ENCODE measurements at regions not wholly inside any gene's neighbourhood (a gene's known extent, or its start where the extent isn't known, plus 50 kb on each side); places are given as distances from the start of the nearest gene placed in this dataset.
A peak's percentile ranks its signal among the peaks of the same experiment; 100 is the strongest.

DNA sequence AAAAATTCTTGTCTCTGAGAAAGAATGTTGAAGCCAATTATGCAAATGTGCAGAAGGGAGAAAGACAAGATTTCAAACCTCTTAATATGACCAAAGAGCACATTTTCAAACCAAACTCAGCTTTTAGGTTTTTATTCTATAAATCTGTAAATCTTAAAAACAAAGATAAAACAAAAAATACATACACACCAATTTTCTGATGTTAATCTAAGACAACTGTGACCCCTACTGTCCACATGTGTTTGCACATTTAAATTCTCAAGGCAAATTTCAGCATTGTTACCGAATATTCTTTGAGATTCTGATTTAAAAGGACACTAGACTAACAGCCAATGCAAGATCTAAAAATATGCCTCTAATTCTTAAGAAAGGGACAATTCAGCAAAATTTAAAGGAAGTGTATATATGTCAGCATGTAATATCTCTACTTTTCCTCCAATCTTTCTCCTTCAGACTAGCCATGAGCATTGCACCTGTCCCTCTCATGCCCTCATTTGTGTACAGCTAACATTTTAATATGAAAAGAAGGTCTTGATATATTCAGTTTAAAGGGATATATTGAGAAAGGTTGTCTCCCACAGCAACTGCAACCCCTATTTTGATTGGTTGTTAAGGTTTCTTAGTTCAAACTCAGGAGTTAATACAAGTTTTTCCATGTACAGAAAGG lies 417.9 kb downstream of the IPMK start:
- Histone ChIP-seq H4K20me1 (ENCODE audit: insufficient read depth) (no peaks in the 10 kb centered on the region), H3K9ac (no peak overlapping the region), H3K36me3 (replicated peaks in 1 of 2; ENCODE audit: control insufficient read depth in 1 of 2, insufficient read depth in 2 of 2, low read length in 1 of 2) (no peaks in the 10 kb centered on the region), H3K27ac (ENCODE audit: low read depth in 2 of 2, low read length in 1 of 2) (no peak overlapping the region), H3K9me3 (no peaks in the 10 kb centered on the region), H3K9me2 (no peaks in the 10 kb centered on the region), H3K27me3 (ENCODE audit: insufficient read depth) (no peaks in the 10 kb centered on the region), H3K79me2 (ENCODE audit: insufficient read depth) (no peaks in the 10 kb centered on the region), H3K4me2 (no peak overlapping the region), H3K4me1 (ENCODE audit: control insufficient read depth in 1 of 2, insufficient read depth in 2 of 2, low read depth in 1 of 2, low read length in 1 of 2) (no peaks in the 10 kb centered on the region), H2AFZ (ENCODE audit: low read depth) (no peak overlapping the region), H3F3A (replicated peaks; ENCODE audit: insufficient read depth) (no peaks in the 10 kb centered on the region), H3K4me3 (ENCODE audit: low read depth in 2 of 2, low read length in 1 of 2) (no peak overlapping the region)
- DNase-seq, result peak; percentile 1
- TF ChIP-seq, protein P1, sequence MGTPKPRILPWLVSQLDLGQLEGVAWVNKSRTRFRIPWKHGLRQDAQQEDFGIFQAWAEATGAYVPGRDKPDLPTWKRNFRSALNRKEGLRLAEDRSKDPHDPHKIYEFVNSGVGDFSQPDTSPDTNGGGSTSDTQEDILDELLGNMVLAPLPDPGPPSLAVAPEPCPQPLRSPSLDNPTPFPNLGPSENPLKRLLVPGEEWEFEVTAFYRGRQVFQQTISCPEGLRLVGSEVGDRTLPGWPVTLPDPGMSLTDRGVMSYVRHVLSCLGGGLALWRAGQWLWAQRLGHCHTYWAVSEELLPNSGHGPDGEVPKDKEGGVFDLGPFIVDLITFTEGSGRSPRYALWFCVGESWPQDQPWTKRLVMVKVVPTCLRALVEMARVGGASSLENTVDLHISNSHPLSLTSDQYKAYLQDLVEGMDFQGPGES (IDR thresholded peaks at IDR 0.05; ENCODE audit: low read depth, low read length), result no peak
- TF ChIP-seq, protein P2, sequence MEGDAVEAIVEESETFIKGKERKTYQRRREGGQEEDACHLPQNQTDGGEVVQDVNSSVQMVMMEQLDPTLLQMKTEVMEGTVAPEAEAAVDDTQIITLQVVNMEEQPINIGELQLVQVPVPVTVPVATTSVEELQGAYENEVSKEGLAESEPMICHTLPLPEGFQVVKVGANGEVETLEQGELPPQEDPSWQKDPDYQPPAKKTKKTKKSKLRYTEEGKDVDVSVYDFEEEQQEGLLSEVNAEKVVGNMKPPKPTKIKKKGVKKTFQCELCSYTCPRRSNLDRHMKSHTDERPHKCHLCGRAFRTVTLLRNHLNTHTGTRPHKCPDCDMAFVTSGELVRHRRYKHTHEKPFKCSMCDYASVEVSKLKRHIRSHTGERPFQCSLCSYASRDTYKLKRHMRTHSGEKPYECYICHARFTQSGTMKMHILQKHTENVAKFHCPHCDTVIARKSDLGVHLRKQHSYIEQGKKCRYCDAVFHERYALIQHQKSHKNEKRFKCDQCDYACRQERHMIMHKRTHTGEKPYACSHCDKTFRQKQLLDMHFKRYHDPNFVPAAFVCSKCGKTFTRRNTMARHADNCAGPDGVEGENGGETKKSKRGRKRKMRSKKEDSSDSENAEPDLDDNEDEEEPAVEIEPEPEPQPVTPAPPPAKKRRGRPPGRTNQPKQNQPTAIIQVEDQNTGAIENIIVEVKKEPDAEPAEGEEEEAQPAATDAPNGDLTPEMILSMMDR (IDR thresholded peaks at IDR 0.05), result peak; percentile 63
- TF ChIP-seq SMC3 (IDR thresholded peaks at IDR 0.05; ENCODE audit: low read depth, low read length) (peak; percentile 30), RAD21 (IDR thresholded peaks at IDR 0.05; ENCODE audit: low read length) (peak; percentile 59), RCOR1 (IDR thresholded peaks at IDR 0.05; ENCODE audit: low read length) (no peak)
- POLR2A ChIA-PET, result no interaction called here
- CTCF ChIA-PET, result interaction anchor here (0.5 to 1.5 kb wide), 10 partner anchors 12 to 509 kb away, joined by 3 to 6 read pairs (median 4); no protein-coding TSS in a partner anchor
- WGBS (ENCODE audit: low lambda C conversion rate), result 0% methylated on average over 1 of the region's 1 CpG

DNA sequence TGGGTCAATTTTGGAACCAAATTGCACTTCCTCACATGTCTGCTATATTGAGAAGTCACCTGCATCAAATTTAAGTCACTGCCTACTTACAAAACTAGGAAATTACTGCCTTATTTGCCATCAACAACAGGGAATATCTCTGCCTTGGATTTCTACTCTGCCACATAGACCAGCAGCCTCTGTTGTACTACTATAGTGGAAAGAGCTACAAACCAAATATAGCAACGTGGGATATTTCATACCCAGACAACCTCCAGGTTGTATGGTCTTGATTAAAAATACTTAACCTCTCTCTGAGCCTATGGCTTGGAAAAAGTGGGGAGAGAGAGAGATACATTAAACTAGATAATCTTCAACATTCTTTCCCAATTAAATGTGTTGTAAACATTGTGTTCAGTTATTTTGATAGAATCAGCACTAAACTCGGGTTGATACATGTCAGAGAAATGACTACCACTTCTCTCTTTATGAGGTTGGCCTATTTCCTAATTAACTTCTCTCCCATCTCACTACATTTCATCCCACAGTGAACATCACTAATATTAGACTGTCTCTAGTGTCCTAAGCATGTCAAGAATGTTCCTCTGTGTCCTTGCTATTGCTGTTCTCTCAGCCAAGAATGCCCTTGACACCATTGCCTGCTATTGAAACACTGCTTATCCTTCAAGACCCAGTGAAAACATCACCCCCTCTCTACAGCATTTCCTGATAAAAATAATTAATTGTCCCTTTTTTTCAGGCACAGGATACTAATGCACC lies 421.2 kb downstream of the IPMK start:
- no peak for DNase-seq
- no peaks in the 10 kb centered on the region for H3F3A ChIP-seq (replicated peaks; ENCODE audit: insufficient read depth)
- H3K9me2 ChIP-seq, result no peaks in the 10 kb centered on the region
- H3K79me2 ChIP-seq (ENCODE audit: insufficient read depth), result no peaks in the 10 kb centered on the region
- H2AFZ ChIP-seq (ENCODE audit: low read depth), result no peak overlapping the region
- POLR2A ChIA-PET, result no interaction called here
- WGBS (ENCODE audit: low lambda C conversion rate), result 15% methylated on average over 2 of the region's 2 CpGs
- no peak overlapping the region for H3K27ac ChIP-seq (ENCODE audit: low read depth in 2 of 2, low read length in 1 of 2)
- H3K36me3 ChIP-seq (replicated peaks in 1 of 2; ENCODE audit: control insufficient read depth in 1 of 2, insufficient read depth in 2 of 2, low read length in 1 of 2), result no peaks in the 10 kb centered on the region
- no peaks in the 10 kb centered on the region for H3K4me1 ChIP-seq (ENCODE audit: control insufficient read depth in 1 of 2, insufficient read depth in 2 of 2, low read depth in 1 of 2, low read length in 1 of 2)
- no peak overlapping the region for H3K4me2 ChIP-seq
- no peaks in the 10 kb centered on the region for H3K27me3 ChIP-seq (ENCODE audit: insufficient read depth)
- no peaks in the 10 kb centered on the region for H3K9me3 ChIP-seq
- no peaks in the 10 kb centered on the region for H4K20me1 ChIP-seq (ENCODE audit: insufficient read depth)
- TF ChIP-seq YY1 (IDR thresholded peaks at IDR 0.05; ENCODE audit: low read depth) (no peak), EP300 (IDR thresholded peaks at IDR 0.05; ENCODE audit: borderline replicate concordance in 1 of 2, low read depth in 1 of 2, low read length in 1 of 2) (no peak), NFIC (IDR thresholded peaks at IDR 0.05; ENCODE audit: borderline replicate concordance) (no peak), RXRA (IDR thresholded peaks at IDR 0.05; ENCODE audit: borderline replicate concordance, low read depth) (no peak), CHD2 (IDR thresholded peaks at IDR 0.05; ENCODE audit: low read length, partially characterized antibody) (no peak), JUND (IDR thresholded peaks at IDR 0.05) (no peak)
- TF ChIP-seq, protein P2 (IDR thresholded peaks at IDR 0.05), result no peak
- TF ChIP-seq, protein P3, sequence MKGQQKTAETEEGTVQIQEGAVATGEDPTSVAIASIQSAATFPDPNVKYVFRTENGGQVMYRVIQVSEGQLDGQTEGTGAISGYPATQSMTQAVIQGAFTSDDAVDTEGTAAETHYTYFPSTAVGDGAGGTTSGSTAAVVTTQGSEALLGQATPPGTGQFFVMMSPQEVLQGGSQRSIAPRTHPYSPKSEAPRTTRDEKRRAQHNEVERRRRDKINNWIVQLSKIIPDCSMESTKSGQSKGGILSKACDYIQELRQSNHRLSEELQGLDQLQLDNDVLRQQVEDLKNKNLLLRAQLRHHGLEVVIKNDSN (IDR thresholded peaks at IDR 0.05; ENCODE audit: borderline replicate concordance, low read depth), result no peak
- no peak overlapping the region for H3K4me3 ChIP-seq (ENCODE audit: low read depth in 2 of 2, low read length in 1 of 2)
- H3K9ac ChIP-seq, result no peak overlapping the region
- CTCF ChIA-PET, result interaction anchor here (1.1 kb wide), 1 partner anchor 306 kb away, joined by 3 read pairs; no protein-coding TSS in a partner anchor
